Activated CD8-positive, alpha-beta memory T cell treated with anti-CD3 and anti-CD28 coated beads, Interleukin-2, amount 50 U/mL, for 1 hour (primary cell): ENCODE measurements at regions not wholly inside any gene's neighbourhood (a gene's known extent, or its start where the extent isn't known, plus 50 kb on each side); places are given as distances from the start of the nearest gene placed in this dataset.

ENCODE experiments used
- DNase-seq: peaks from one replicate; pipeline ENCODE4 v3.0.0-alpha.2; 2020; ENCODE audit errors: extremely low read depth

DNA sequence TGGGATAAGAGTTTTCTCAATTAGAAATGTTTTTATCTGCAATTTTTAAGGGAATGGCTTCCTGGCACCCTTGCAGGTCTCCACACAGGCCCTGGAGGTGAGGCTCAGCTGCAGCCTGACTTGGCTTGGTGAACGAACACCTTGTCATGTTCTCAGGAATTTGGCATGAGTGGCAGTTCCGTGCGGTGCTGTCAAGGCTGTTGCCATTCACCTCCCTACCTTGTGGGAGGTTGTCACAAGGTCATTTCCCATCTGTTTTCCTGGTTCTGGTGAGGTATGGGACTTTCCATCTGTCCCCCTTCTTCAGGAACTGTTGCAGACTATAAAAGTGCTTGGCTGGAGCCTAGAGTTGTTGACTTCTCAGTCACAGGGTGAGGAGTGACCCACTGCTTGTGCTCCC is 82.9 kb downstream of the ELOVL4 start:
- no peak for DNase-seq

DNA sequence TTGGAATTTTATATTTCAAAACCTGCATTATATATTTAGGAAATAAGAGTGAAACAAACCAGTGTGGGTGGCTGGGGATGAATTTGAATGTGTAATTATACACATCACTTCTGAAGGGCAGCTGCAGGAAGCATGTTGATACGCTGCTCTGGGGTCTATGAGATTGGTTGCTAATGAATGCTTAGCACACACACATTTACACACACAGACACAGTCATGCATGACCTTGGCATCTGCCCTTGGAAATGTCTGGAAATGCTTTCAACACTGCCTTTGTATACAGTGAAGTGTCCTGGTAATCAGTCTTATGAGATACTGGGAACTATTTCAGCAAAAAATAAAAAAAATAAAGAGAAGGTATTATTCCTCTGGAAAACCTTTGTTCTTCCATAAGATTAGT is 83.4 kb downstream of the ELOVL4 start:
- no peak for DNase-seq

DNA sequence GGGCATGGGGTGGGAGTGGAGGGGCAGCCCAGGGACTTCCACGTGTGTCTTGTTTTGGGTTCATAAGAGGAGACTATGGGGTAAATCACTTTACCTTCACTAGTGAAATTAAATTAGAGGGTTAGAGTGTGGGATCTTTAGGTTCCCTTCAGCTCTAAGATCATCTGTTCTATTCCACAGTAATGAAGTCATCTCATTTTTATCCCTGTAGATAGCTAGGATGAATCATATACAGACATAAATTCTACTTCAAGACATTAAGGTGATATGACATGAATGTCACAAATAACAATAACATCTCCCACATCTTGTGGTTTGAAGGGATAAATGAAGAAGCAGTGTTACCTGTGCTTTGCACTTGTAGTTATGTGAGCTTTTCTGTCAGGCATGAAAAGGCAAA is 83.8 kb downstream of the ELOVL4 start:
- no peak for DNase-seq

DNA sequence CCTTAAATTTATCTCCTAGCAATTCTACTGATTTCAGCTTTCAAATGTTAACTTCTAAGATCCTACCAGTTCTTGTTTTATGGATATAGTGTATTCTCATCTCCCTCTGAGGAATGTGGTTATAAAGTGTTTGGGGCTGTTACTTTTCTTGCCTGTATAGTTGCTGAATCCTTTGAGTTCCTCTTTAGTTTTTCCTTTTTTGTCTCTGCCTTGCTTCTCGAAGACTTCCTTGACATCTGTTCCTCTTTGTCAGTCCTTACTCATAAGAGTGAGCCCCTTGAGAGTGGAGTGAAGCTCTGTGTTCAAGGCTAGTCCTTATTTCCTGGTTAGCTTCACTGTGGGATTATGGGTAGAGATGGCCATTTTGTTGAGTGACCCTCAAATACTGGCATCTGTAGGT is 84.6 kb downstream of the ELOVL4 start:
- DNase-seq, result no peak

DNA sequence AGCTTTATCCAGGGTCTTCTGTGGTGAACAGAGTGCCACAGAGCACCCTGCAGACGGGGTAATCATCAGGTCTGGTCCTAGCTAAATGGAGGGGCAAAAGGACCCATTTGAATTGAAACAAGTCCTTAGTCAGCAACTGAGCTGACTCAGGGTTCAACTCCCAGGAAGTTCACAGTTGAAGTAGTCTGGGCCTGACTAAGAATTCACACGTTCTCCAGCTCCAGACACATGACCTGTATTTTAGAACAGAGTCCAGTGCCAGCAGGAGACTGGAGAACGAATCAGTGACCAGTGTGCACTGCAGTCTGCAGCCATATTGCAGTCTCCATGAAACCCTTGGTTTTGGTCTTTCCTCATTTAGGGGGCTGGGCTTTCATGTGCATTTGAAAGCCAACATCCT is 85.2 kb downstream of the ELOVL4 start:
- no peak for DNase-seq

DNA sequence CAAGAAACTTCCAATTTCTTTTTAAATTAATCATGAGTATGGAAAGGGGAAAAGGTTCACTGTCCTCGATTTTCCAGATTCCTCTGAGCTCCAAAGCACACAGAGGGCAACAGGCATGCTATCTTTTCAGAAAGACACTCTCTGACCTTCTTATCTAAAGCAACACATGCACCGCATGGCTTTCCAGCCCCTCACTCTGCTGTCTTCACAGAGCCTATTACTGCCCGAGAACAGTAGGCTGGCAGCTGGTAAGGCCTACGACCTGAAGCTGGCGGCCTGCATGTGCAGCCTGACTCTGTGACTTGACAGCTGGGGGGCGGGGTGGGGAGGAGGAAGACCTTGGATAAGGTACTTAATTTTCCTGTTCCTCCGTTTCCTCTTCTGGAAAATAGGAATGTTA is 86.3 kb downstream of the ELOVL4 start:
- no peak for DNase-seq

DNA sequence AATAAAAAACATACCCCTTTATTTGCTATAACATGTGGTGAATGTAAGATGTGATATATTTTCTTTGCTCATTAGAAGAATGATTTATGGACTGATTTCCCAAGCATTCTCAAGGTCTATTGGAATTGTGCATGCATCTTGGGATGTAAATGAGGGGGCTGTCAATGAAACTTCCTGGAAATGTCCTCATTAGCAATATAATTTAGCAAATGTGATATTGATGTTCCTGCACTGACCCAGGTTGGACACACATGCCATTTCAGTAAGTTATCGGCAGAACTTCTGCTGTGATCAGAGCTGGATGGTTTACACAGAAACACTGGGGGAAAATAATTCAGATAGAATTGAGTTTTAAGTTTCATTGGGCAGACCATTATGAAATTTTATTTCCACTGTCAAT is 99.9 kb downstream of the ELOVL4 start:
- no peak for DNase-seq

DNA sequence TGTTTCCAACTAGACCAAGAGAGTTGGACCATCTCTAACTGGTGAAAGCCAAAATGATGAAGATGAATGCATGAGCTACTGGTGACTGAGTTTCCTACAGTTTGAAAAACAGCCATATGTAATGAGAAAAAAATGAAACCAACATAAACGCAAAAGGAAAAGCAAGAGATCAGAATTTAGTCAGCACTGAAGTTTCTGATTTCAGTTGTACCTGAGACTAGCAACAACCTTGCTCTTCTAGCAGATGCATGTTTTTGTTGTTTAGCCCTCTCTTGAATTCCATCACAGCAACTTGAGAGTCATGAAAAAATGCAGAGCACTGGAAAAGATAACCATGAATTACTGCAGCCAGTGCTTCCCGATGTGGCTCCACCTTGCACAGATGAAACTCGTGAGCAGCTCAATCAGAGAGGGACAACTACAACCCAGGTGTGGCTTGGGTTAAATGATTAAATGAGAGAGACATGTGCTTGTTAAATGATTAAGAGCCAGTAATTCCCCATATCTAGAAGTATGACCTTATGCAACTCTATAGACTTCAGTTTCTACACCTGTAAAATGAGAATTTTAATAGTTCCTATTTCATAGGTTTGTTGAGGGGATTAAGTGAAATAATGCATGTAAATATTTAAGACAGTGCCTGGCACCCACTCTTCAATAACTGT is 104.8 kb downstream of the ELOVL4 start:
- DNase-seq, result no peak

DNA sequence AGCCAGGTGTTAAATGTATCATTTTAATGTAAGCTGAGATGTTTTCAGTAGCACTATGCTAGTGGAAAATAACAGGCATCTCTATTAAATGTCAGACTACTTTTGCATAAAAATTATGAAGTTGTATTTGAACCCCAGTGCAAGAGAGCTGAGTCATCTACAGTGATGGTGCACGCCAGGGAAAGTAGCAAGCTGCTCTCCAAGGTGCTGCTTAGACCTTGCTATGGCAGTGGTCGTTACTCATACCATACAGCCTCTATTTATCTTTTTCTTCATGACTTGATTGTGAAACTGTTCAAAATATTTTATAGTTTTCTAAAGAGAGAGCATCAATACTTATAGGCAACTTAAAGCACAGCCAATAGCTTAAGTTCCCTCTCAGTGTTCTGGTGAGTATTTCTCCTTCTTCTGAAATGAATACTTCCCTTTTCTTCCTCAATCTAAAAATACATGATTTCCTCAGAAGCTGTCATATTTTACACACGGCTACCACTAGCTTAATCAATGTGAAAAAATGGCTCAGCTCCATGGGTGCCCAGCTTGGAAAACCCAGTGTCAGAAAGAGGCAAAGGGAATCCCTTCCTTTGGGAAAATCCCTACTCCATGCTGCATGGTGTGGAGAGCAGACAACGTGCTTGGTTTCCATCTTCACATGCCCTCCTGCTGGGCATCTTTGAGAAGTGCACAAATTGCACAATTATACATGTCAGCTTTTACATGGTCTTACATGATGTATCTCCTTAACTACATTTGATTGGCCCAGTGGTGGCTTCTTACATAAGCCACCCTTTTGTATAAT is 105.6 kb downstream of the ELOVL4 start:
- no peak for DNase-seq

DNA sequence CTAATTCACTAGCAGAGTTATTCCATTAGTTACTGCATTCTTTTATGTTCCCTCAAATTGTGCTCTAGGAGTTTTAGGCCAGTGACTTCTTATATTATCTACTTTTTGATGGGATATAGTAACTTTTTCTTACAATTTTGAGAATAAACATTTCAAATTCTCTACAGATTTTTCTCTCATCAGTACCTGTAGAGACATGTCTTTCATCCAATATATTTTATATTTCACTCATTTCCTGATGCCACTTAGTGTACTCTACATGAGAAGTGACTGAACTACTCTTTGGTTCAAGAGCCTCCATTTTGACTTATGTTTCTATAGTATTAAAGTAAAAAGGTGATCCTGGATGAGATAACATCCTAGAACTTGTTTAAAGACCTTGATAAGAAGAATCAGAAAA is 108.5 kb downstream of the ELOVL4 start:
- no peak for DNase-seq

DNA sequence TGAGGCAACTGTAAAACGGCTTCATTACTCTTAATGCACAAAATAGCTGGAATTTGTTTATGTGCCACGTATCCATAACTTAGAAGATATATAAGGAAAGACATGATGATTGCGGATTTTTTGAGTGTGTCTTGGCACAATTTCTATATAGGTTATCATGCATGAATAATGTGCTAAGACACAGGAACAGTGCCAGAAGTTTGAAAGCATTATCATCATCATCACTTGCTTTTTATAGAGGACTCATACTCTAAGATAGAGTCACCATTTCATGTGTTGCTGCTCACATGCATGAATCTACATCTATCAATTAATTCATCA is 113.4 kb downstream of the ELOVL4 start:
- no peak for DNase-seq

DNA sequence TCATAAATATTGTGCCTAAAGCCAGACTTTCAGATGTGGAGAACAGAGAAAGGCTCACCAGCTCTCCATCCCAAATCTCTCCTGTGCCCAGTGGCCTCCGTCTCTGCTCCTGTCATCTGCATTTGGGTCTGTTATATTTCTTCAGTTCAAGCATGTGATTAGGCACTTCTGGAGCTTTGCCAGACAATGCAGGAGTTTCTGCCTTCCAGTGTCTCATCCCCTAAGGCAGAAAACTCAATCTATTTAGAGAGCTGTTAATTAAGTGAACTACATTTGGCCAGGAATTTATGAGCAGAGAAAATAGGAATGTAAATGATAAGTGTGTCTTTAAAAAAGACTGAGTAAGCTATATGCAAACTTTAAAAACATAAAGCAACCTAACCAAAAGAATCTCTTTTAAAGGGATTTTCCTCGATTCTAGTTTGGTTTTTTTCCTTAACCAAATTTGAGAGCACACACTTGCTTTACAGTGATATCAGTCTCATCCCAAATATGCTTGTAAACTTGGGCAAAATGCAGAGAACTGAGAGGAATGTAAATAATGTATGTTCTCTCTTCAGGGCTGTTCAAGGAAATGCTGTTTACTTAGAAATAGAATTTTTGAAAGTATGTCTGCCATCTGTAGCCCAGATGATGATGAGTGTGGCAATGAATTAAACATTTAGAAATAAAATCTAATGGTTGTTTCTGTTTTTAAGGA is 113.9 kb downstream of the ELOVL4 start:
- DNase-seq, result no peak

DNA sequence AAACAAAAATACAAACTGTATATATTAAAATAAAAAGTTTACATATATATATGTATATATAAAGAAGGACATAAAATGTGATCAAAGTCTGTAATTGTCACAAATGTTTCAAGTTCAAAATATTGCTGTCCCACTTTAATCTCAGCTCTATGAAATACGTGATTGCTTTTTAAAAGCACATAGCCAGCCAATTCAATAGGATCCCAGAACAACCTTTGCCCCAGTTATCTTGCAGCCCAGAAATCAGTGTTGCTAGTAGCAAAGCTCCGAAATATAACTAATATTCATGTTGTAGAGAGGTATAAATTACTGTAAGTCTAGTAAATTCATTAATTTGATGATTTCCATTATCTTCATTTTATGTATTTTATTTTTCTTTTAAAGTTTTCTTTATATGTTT is 114.6 kb downstream of the ELOVL4 start:
- DNase-seq, result no peak

DNA sequence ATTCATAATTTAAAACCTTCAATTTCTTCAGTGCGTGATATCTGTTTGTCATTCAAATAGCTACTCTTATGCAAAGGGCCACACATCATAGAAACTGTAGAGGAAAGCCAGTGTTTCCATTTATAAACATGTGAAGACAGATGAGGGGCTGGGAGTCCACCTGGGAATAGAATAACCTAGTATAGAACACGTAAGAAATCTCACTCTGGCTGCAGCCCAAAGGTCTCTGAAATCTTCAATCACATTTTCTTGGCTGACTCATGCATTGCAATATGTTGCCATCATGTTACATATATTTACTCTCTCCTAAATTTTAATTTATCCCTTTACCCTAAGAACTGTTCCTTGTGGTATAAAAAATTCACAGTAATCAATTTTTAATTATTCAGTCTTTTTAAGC is 123.2 kb downstream of the ELOVL4 start:
- DNase-seq, result no peak

DNA sequence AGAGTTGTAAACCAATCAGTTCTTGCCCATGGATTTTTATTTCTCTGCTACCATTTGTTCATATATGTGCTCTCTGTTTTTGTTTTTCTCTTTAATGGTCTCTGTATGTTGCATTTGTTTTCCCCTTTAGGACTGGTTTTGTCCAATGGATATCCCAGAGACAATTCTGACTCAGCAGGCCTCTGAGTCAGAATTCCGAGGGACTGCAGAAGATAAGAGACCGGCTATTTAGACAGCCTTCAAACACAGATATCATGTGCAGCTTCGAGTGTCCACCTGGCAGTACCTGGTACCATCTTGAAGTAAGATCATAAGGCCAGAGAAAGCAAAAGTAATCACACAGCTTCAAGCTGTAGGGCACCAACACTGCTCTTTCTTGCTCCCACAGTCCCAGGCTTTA is 125.5 kb downstream of the ELOVL4 start:
- DNase-seq, result no peak

DNA sequence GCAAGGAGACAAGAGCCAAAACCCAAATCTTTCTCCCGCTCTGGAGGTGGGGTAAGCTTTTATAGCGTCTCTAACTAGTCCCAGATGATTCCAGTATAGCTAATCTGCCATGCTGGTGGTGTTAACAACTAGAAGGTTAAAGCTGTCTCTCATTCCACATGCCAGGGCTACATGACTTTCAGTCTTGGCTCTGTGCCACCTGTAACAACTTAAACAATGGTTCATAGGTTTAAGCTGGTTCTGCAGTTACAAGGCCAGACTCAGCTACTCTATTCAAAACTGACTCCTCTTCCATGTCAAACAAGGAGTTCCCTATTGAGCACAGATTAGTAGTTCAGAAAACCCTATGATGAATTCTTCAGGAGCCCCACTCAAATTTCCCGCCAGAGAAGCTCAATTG is 128.9 kb downstream of the ELOVL4 start:
- no peak for DNase-seq

DNA sequence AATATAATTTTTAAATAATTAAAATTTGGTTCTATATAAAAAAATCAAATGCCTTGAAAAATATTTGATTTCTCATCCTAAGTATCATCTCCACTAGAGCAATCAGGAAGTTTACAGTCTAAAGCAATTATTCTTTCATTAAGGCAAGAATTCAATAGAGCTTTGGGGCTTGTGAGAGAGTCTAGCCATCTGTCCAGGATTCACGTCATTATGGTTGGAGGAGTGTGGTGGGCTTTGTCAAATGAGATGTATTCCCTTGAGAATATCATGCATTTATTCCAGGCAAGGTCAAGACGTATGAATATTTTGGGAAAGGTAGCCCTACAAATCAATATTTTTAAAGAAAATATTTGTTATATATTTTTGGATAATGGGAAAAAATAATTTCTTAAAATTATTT is 132.4 kb downstream of the ELOVL4 start:
- no peak for DNase-seq

DNA sequence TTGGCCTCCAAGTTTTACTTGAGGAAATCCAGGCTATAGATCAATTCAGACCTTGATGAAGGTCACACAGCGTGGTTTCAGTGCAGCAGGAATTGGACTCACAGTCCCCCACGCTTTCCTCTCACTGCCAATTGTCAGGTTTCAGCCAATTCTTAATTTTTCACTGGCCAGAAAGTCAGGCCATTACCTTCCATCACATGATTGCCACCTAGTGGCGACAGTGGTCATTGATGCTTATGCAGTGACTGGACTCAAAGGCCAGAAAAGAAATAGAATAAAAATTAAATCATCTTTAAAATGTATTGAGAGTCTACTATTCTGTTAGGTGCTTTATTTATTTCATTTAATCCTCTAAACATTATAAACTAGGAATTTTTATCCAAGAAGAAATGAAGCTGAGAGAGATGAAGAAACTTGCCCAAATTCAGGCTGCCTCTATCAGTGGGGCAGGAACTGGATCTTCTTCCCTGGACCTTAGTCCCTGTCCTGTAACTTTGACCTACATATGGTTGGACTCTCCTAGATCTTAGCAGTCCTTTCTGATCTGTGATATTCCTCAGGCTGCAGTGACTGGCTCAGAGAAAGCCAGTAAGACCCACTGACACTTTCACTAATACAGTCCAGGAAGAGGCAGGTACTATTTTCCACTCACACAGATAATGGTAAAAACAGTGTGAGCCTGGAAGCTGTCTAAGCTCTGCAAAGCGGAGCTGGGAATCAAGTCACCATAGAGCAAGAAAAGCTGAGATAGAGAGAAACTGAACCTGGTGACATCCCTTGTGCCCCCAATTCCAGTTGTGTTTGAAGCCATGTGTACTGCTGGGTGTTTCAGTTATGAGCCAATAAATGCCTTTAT is 133.3 kb downstream of the ELOVL4 start:
- DNase-seq, result peak; percentile 8

DNA sequence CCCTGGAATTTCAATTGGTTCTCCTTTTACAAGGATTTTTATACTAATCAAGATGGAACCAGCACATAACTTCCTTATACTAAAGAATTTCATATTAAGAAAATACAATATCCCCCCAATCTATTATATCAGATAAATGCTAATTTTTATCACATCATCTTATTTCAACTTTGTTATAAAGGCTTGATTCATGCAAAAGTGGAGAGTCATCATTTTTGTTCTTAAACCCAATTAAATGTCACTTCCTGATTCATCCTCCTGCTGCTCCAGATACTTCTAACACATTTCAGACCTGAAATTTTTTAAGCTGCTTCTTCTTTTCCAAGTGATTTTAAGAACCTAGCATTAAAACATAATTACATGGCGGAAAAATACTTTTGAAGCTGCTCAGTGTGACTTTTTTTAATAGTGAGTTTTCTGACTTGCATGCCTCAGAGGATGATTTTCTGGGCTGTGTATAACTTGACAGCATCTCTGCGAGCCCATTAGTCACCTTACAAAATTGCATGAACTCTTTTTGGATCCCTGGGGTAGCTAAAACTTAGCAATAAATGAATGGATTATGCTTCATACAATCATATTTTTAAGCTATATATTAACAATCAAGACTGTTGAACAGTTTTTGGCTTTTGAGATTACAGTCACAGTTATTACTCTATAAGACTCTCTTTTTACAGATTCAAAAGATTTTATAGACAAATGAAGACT is 134.1 kb downstream of the ELOVL4 start:
- no peak for DNase-seq

DNA sequence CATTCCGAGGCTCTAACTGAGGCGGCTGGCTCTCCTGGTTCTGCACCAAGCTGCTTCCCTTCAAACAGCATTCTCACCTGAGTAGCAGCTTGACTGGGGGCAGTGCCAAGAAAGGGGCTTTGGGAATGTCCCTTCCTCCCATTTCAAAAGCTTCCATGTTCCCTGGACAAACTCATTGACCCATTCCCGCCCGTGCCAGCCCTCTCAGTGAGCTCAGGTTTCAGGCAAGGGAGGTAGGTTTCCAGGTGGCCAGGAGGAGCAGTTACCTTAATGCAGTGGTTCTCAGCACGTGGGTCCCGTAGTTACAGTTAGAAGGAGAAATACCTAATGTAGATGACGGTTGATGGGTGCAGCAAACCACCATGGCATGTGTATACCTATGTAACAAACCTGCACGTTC is 135.2 kb downstream of the ELOVL4 start:
- DNase-seq, result no peak

DNA sequence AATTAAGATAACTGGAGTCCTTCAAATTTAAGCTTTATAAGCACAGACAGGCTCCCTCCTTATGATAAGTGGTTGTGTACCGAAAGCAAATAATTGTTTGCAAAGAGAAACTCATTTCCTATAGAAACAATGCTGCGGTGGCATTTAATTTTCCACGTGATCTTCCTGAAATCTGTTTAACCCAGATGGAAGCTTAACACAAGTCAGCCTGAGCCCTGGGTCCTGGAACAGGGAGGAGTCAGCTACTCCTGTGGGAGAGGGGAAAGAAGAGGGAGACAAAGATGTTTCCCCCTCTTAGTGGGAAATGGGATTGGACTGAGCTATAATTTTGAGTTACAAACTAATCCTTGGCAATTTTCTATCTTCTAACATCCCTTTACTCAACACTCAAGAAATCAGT is 136.5 kb downstream of the ELOVL4 start:
- DNase-seq, result no peak
